HCT116 (cell line): ENCODE measurements at regions not wholly inside any gene's neighbourhood (a gene's known extent, or its start where the extent isn't known, plus 50 kb on each side); places are given as distances from the start of the nearest gene placed in this dataset.

ENCODE experiments used
- CEBPB ChIP-seq: IDR thresholded peaks from 2 replicates; pipeline ENCODE4 v1.6.1; 2012; ENCODE audit warnings: low read depth
- EZH2 ChIP-seq: fragments of 200-600 bp; sonication (generic); IDR thresholded peaks from 2 replicates; pipeline ENCODE4 v1.6.1; 2017; ENCODE audit warnings: antibody characterized with exemption, mixed run types
- EZH2phosphoT487 ChIP-seq: fragments of 200-600 bp; IDR thresholded peaks from 2 replicates; pipeline ENCODE4 v1.6.1; 2018; ENCODE audit warnings: antibody characterized with exemption, borderline replicate concordance
- POLR2A ChIP-seq: IDR thresholded peaks from 2 replicates; pipeline ENCODE4 v1.7.0; 2011; ENCODE audit warnings: borderline replicate concordance; ENCODE audit not compliant: insufficient read depth, insufficient read length; ENCODE audit errors: extremely low read depth
- POLR2AphosphoS5 ChIP-seq: IDR thresholded peaks from 2 replicates; pipeline ENCODE4 v1.6.1; 2011; ENCODE audit warnings: mild to moderate bottlenecking, low read depth, low read length, moderate library complexity
- RAD21 ChIP-seq: IDR thresholded peaks from 2 replicates; pipeline ENCODE4 v1.6.1; 2012; ENCODE audit warnings: low read depth, mild to moderate bottlenecking
- SP1 ChIP-seq: IDR thresholded peaks from 2 replicates; pipeline ENCODE4 v1.6.1; 2012; ENCODE audit warnings: low read depth
- ZFX ChIP-seq: fragments of 450-650 bp; IDR thresholded peaks from 2 replicates; pipeline ENCODE4 v1.6.1; 2017
- TF ChIP-seq, protein P1 (sequence below), 3 experiments: fragments of 200-600 bp in 1 of 3; sonication (generic) in 1 of 3; IDR thresholded peaks in 2 of 3; conservative IDR thresholded peaks in 1 of 3; 2 replicates each; pipeline ENCODE4 v1.5.1; 2012 to 2017; ENCODE audit warnings: low read depth in 2 of 3, low read length in 2 of 3, antibody characterized with exemption in 1 of 3, borderline replicate concordance in 1 of 3, control low read depth in 1 of 3, mild to moderate bottlenecking in 1 of 3, mixed read lengths in 1 of 3, mixed run types in 1 of 3, moderate library complexity in 1 of 3; ENCODE audit not compliant: insufficient read depth in 1 of 3
- TF ChIP-seq, protein P2 (sequence below): IDR thresholded peaks from 2 replicates; pipeline ENCODE4 v1.6.1; 2012

DNA sequence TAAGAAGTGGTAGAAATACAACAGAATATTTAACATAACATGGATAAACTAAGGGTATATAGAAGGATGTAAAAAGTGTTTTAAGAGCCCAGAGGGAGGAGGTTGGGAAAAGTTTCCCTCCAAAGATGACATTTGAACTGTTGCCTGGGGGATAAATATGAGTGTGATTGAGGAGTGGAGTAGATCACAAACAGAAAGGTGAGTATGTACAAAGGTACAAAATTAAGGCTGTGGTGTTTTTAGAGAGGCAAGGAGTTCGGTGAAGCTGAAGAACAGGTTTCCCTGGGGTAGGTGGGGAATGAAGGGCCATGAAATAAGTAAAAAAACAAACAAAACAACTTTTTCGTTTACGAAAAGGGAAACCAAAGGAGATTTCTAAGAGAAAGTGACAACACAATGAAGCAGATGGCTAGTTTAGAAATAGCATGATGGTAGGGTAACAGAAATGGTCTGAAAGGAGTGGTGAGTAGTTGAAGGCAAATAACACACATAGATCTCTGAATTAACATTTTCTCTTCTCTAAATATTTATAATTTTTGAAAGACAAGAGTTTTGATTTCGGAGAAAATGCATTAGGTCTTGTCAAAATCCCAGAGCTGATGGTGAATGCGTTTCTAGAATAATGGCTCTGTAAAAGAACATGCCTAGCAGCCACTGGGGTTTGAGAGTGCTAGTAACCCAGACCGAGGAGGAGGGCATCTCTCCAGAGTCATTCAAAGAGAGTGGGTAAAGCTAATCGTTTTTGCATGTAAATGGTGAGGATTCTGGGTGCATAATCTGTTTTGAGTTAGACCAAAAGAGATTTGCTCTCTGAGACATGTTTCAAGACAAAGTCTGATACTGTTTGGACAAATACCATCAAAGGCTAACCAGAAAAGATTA lies 240.4 kb upstream of the DCN start:
- TF ChIP-seq, protein P1, sequence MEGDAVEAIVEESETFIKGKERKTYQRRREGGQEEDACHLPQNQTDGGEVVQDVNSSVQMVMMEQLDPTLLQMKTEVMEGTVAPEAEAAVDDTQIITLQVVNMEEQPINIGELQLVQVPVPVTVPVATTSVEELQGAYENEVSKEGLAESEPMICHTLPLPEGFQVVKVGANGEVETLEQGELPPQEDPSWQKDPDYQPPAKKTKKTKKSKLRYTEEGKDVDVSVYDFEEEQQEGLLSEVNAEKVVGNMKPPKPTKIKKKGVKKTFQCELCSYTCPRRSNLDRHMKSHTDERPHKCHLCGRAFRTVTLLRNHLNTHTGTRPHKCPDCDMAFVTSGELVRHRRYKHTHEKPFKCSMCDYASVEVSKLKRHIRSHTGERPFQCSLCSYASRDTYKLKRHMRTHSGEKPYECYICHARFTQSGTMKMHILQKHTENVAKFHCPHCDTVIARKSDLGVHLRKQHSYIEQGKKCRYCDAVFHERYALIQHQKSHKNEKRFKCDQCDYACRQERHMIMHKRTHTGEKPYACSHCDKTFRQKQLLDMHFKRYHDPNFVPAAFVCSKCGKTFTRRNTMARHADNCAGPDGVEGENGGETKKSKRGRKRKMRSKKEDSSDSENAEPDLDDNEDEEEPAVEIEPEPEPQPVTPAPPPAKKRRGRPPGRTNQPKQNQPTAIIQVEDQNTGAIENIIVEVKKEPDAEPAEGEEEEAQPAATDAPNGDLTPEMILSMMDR (IDR thresholded peaks at IDR 0.05 in 2 of 3, conservative IDR thresholded peaks at IDR 0.05 in 1 of 3; ENCODE audit: borderline replicate concordance in 1 of 3, insufficient read depth in 1 of 3, low read depth in 2 of 3, low read length in 2 of 3), result no peak
- TF ChIP-seq POLR2AphosphoS5, result no peak
- TF ChIP-seq RAD21, result no peak
- TF ChIP-seq, protein P2, sequence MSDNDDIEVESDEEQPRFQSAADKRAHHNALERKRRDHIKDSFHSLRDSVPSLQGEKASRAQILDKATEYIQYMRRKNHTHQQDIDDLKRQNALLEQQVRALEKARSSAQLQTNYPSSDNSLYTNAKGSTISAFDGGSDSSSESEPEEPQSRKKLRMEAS, result no peak
- TF ChIP-seq SP1, result no peak
- TF ChIP-seq EZH2, result no peak
- TF ChIP-seq EZH2phosphoT487, result no peak
- no peak for TF ChIP-seq POLR2A
- TF ChIP-seq ZFX, result no peak
- TF ChIP-seq CEBPB, result no peak
